ENCODE measurements at regions not wholly inside any gene's neighbourhood (a gene's known extent, or its start where the extent isn't known, plus 50 kb on each side); places are given as distances from the start of the nearest gene placed in this dataset.
"Not testable (repeated sequence)": the region's sequence is repeated elsewhere in the genome, so short reads cannot be mapped to it uniquely, and the experiment has no call there.

DNA sequence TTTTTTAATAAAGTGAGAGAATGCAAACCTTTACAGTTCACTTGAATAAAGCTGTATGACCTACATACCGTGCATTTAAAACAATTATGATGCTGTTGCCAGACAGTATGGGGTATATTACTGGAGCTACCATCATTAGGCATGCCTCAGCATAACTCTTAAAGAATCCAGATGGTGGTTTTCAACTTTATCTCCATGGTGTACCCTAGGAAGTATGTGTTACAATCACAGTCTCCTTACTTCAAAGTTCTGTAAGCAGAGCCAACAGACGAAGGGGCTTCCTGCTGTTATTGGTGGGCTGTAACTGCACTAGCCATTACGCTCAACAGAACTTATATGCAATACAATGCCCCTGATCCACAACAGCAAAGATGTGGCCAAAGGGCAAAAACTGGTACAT is 803.3 kb downstream of the DTWD2 start:
- H3K36me3 ChIP-seq: no peaks in the 10 kb centered on the region
- H3K9me3 ChIP-seq: no peaks in the 10 kb centered on the region
- DNase-seq: no peak
- no peaks in the 10 kb centered on the region; the same call in 1 of the 2 replicates for H3K27me3 ChIP-seq
- no peak overlapping the region for H3K4me3 ChIP-seq

DNA sequence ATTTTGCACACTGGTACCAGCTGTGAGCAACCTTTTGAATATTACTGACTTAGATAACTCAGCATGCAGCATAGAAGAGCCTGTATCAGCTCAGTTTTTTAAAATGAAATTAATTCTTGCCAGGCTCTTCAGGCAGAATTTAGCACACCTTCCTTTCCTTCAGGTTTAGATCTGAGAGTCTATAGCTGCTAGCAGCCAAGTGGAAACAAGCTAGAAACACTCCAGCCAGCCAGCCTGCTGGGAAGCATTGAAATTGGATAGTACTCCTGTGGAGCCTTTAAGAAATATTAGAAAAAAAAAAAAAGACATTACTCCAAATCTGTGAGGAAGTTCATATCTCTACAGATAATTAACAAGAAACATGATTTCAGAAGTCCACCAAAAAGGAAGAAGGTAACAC is 812.2 kb downstream of the DTWD2 start:
- H3K27me3 ChIP-seq: no peaks in the 10 kb centered on the region; the same call in 1 of the 2 replicates

GRCh38 chr5:118174671-118175070 is 813.7 kb downstream of the DTWD2 start:
- DNase-seq: no peak
- Histone ChIP-seq H3K9me3 (no peaks in the 10 kb centered on the region), H3K4me3 (no peak overlapping the region), H3K27me3 (no peaks in the 10 kb centered on the region), H3K36me3 (no peaks in the 10 kb centered on the region)

More for the DNA sequence above, 812.2 kb downstream of the DTWD2 start:
- no peaks in the 10 kb centered on the region for H3K9me3 ChIP-seq
- H3K4me3 ChIP-seq: no peak overlapping the region
- no peak for DNase-seq
- no peaks in the 10 kb centered on the region for H3K36me3 ChIP-seq

GRCh38 chr5:118173340-118173739 is 815.0 kb downstream of the DTWD2 start:
- Histone ChIP-seq H3K36me3 (no peaks in the 10 kb centered on the region), H3K9me3 (no peaks in the 10 kb centered on the region)
- DNase-seq: no peak

GRCh38 chr5:118165619-118166018 is 822.7 kb downstream of the DTWD2 start:
- no peaks in the 10 kb centered on the region for H3K27me3 ChIP-seq
- no peaks in the 10 kb centered on the region for H3K9me3 ChIP-seq
- DNase-seq: no peak
- no peak overlapping the region for H3K4me3 ChIP-seq
- no peaks in the 10 kb centered on the region for H3K36me3 ChIP-seq

More at GRCh38 chr5:118173340-118173739, 815.0 kb downstream of the DTWD2 start:
- Histone ChIP-seq H3K4me3 (no peak overlapping the region), H3K27me3 (no peaks in the 10 kb centered on the region)

DNA sequence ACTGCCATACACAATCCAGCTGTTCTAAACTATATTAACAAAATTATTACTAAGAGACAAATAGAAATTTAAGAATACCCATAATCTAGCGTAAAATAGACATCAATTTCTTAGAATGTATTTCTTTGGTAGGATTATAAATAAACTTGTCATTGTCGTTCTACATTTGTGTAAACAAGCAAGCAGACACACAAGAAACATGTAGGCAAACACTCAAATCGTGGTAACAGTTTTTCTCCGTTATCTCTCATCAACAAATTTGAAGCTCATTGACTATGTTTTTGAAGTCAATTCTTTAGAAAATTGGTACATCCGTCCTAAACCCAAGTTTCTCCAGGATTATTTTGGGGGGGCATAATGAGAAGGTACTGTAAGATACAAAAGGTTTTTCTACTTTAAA is 832.2 kb downstream of the DTWD2 start:
- DNase-seq: no peak
- Histone ChIP-seq H3K36me3 (no peaks in the 10 kb centered on the region), H3K27me3 (no peaks in the 10 kb centered on the region), H3K4me3 (no peak overlapping the region), H3K9me3 (no peaks in the 10 kb centered on the region)

DNA sequence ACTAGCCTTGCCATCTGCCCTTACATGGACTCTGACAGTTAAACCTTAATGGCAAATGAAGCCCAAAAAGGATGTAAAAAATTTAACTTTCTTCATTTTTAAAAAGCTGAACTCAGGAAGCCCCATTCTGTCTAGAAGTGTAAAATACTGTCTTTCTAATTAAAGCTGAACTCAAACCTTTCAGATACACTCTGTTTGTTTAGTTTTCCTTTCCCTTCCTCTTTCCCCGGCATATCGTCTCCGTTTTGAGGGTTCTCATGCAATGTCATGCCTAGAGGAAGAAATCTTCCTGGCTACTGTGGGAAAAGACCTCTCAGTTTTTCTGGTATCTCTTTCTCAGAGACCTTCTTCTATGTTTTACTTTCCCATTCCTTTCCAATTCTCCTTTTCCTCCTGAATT is 841.5 kb downstream of the DTWD2 start:
- Histone ChIP-seq H3K9me3 (no peaks in the 10 kb centered on the region), H3K4me3 (no peak overlapping the region), H3K36me3 (no peaks in the 10 kb centered on the region), H3K27me3 (no peaks in the 10 kb centered on the region)
- DNase-seq: no peak

DNA sequence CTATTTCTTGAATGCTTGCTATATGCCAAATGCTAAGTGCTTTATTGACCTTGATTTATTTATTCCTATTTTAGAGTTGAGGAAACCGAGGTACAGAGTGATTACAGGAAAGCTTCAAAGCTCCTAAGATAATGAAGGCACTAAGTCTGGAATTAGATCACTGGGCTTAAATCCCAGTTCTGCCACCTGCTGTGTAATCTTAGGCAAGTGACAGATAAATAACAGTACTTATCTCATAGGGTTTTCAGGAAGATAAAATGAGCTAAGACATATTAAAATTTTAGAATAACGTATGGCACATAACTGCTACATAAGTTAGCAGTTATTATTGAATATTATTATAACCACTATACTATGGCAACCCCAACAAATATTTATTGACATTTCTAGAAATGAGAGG is 843.8 kb downstream of the DTWD2 start:
- no peaks in the 10 kb centered on the region for H3K36me3 ChIP-seq
- DNase-seq: no peak
- no peaks in the 10 kb centered on the region for H3K27me3 ChIP-seq
- no peaks in the 10 kb centered on the region for H3K9me3 ChIP-seq
- H3K4me3 ChIP-seq: no peak overlapping the region

- DNase-seq: no peak
- Histone ChIP-seq H3K4me3 (no peak overlapping the region), H3K36me3 (no peaks in the 10 kb centered on the region), H3K9me3 (no peaks in the 10 kb centered on the region), H3K27me3 (no peaks in the 10 kb centered on the region)
Observed at GRCh38 chr5:118139361-118139760, 849.0 kb downstream of the DTWD2 start.

GRCh38 chr5:118126159-118126558 is 862.2 kb downstream of the DTWD2 start:
- no peak overlapping the region for H3K4me3 ChIP-seq
- H3K27me3 ChIP-seq: no peaks in the 10 kb centered on the region
- H3K36me3 ChIP-seq: no peaks in the 10 kb centered on the region
- no peaks in the 10 kb centered on the region for H3K9me3 ChIP-seq
- no peak for DNase-seq

DNA sequence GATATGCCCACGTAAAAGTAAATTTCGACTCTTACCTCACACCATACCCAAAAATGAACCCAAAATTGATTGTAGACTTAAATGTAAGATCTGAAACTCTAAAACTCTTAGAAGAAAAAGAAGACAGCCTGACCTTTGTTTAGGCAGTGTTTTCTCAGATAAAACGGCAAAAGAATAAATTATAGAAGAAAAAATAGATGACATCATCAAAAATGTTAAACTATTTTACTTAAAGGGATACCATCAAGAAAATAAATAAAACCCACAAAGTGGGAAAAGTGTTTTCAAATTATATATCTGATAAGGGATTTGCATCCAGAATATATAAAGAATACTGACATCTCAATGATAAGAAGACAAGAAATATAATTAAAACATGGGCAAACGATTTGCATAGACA is 862.7 kb downstream of the DTWD2 start:
- DNase-seq: no peak
- Histone ChIP-seq H3K27me3 (no peaks in the 10 kb centered on the region), H3K9me3 (no peaks in the 10 kb centered on the region), H3K4me3 (no peak overlapping the region), H3K36me3 (no peaks in the 10 kb centered on the region)

DNA sequence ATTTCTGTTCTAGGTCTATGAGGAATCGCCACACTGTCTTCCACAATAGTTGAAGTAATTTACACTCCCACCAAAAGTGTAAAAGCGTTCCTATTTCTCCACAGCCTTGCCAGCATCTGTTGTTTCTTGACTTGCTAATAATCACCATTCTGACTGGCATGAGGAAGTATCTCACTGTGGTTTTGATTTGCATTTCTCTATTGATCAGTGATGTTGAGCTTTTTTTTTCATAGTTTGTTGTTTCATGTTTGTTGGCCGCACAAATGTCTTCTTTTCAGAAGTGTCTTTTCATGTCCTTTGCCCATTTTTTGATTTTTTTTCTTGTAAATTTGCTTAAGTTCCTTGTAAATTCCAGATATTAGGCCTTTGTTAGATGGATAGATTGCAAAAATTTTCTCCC is 867.1 kb downstream of the DTWD2 start:
- Histone ChIP-seq H3K36me3 (no peaks in the 10 kb centered on the region), H3K27me3 (no peaks in the 10 kb centered on the region), H3K4me3 (no peak overlapping the region), H3K9me3 (no peaks in the 10 kb centered on the region)
- DNase-seq: no peak

GRCh38 chr5:118115791-118116190 is 872.6 kb downstream of the DTWD2 start:
- Histone ChIP-seq H3K9me3 (no peaks in the 10 kb centered on the region), H3K27me3 (no peaks in the 10 kb centered on the region), H3K36me3 (no peaks in the 10 kb centered on the region), H3K4me3 (no peak overlapping the region)
- no peak for DNase-seq

DNA sequence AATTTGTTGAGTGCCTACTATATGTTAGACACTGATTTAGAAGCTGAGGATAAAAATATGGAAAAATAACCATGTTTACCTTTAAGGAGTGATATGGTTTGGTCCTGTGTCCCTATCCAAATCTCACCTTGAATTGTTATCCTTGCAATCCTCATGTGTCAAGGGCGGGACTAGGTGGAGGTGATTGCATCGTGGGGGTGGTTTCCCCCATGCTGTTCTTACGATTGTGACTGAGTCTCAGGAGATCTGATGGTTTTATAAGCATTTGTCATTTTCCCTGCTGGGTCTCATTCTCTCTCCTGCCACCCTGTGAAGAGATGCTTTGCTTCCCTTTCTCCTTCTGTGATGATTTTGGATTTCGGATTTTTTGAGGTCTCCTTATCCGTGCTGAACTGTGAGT is 876.4 kb downstream of the DTWD2 start:
- Histone ChIP-seq H3K4me3 (no peak overlapping the region), H3K36me3 (no peaks in the 10 kb centered on the region), H3K27me3 (no peaks in the 10 kb centered on the region), H3K9me3 (no peaks in the 10 kb centered on the region)
- no peak for DNase-seq

GRCh38 chr5:118107246-118107645 is 881.1 kb downstream of the DTWD2 start:
- not testable (repeated sequence) for H3K9me3 ChIP-seq, H3K27me3 ChIP-seq, H3K36me3 ChIP-seq, H3K4me3 ChIP-seq, DNase-seq

GRCh38 chr5:118098716-118099115 is 889.6 kb downstream of the DTWD2 start:
- DNase-seq: no peak
- H3K27me3 ChIP-seq: no peaks in the 10 kb centered on the region
- no peaks in the 10 kb centered on the region for H3K9me3 ChIP-seq
- H3K36me3 ChIP-seq: no peaks in the 10 kb centered on the region
- no peak overlapping the region for H3K4me3 ChIP-seq

DNA sequence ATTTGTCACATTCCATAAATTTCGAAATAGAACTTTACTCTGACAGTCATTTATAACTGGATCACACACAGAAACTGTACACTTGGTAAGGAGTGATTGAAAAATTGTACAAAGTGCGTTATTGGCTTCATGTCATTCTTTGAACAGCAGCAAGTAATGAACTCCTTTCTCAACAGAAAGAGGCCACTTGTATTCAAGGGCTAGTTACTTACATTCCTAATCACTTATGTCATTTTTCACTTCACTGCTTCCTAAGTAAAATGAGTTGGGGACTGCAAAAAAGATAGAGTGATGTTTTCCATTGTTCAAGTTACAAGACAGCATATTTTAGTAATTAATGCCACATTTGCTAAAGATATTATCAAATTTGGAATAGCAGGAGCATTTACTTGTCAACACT is 893.2 kb downstream of the DTWD2 start:
- Histone ChIP-seq H3K27me3 (no peaks in the 10 kb centered on the region), H3K9me3 (no peaks in the 10 kb centered on the region), H3K4me3 (no peak overlapping the region), H3K36me3 (no peaks in the 10 kb centered on the region)
- DNase-seq: no peak

- Histone ChIP-seq H3K4me3 (no peak overlapping the region), H3K9me3 (no peaks in the 10 kb centered on the region), H3K27me3 (no peaks in the 10 kb centered on the region), H3K36me3 (no peaks in the 10 kb centered on the region)
- DNase-seq: no peak
Observed at GRCh38 chr5:118088448-118088847, 899.9 kb downstream of the DTWD2 start.

GRCh38 chr5:118076490-118076889 is 911.9 kb downstream of the DTWD2 start:
- Histone ChIP-seq H3K4me3 (no peak overlapping the region), H3K9me3 (no peaks in the 10 kb centered on the region), H3K27me3 (no peaks in the 10 kb centered on the region), H3K36me3 (no peaks in the 10 kb centered on the region)
- no peak for DNase-seq
